Muscle of arm (tissue), 1 donor: ENCODE measurements at regions not wholly inside any gene's neighbourhood (a gene's known extent, or its start where the extent isn't known, plus 50 kb on each side); places are given as distances from the start of the nearest gene placed in this dataset.

Experiments
- DNase-seq: peaks from one replicate; pipeline ENCODE4 v3.0.0-alpha.2; 2013

DNA sequence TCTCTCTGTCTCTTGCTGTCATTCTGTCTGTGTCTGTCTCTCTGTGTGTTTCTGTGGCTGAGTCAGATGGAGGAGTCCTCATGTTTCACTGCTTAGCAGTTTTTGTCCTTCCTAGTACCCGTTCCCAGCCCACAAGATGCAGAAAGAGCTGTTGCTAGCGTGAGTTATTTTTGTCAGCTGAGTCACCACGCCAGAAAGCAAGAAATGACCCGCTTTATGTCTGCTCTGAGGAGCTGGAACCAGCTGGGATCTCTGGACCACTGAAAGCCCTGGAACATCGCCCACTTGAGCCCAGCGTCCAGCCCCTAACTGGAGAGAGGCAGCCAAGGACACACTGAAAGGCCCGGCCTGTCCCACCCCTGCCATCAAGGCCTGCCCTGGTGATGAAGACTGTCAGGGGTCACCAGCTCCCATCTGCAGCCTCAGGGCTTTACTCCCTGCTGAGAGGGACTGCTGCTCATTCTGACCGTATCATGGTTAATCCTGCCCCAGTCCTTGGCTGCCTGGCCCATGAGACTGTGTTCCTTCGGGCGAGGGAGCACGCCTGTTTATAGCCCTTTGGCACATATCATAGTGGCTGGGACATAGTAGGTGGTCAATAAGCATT, 101.7 kb upstream of the TPM1 start:
- peak; percentile 80 for DNase-seq

DNA sequence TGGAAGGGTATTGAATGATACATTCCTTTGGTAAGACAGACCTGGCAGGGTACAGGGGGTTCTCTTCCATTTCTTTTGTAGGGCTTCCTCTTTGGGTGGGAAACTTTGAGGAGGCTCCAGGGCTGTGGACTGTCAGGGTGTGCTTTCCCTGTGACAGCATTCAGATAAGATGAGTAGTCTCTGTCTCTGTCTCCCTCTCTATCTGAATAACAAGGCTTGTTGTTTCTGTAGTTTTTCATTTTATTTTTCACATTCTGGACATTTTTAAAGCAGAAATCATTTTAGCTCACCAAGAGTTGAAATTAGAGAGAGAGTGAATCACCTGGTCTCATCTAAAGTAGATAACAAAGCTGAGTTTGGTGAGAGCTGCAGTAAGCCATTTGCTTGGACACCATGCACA, 100.8 kb upstream of the TPM1 start:
- DNase-seq: no peak

DNA sequence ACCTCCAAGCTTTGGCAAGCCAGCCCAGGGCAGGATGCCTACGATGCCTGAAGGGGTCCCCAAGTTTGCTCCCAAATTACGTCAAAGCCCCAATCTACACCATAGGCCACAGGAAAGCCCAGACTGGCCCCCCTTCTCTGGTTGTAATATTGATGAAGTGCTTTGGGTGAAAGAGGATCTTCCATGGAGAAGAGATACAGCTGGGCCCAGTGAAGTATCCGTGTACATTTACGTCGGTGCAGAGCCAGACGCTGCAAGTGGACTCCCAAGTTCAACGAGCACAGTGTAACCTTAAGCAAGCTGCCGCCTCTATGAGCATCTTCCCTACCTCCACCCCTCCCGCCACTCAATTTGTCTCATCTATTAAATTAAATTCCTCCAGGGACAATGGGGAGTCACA, 100.1 kb upstream of the TPM1 start:
- no peak for DNase-seq

DNA sequence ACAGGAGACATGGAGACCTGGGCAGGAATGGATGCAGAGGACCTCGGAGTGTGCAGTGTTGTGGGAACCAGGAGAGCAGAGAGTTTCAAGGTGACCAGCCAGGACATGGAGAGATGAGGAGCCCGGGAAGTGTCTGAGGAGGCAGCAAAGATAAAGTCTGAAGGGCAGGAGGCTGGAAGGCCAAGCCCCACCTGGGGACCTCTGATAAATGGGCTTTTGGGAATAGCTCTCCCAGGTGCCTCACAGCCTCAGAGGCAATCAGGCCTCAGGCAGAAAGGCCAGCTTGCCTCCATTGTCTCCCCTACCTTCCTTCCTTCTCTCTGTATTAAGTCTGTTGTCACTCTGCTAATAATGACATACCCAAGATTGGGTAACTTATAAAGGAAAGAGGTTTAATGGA, 97.5 kb upstream of the TPM1 start:
- no peak for DNase-seq

DNA sequence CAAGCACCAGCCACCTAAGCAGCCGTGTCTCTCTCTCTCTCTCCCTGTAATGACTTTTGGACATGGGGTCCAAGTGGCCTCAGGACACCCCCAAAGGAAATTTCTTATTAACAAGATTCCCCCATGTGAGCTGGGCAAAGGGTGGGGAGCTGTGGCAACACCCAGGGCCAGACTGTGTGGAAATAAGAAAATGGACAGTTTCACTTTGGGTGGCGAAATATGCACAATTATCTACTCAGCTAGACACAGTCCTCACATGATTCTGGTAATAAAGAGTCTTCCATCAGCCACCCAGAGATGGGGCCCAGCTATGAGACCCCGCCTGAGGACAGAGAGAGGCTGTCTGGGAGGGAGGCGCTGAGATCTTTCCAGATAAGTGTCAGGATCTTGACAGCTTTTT, 96.8 kb upstream of the TPM1 start:
- DNase-seq: no peak

DNA sequence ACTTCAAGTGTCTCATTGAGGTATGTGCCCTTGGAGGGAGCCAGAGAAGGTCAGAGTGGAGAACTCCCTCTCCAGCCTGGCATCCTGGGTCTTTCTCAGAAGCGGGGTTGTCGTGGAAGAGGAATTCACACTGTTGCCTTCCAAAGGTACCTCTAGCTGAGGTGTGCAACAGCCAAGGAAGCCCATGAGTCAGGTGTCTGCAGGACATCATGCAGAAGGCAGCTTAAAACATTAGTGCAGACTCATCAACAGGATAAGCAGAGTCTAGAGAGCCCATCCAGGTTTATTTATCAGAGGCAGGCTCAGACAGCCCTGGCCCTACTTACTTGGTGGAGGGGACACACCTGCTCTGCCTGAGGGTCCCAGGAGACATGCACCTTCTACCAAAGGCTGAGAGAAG, 95.6 kb upstream of the TPM1 start:
- no peak for DNase-seq

DNA sequence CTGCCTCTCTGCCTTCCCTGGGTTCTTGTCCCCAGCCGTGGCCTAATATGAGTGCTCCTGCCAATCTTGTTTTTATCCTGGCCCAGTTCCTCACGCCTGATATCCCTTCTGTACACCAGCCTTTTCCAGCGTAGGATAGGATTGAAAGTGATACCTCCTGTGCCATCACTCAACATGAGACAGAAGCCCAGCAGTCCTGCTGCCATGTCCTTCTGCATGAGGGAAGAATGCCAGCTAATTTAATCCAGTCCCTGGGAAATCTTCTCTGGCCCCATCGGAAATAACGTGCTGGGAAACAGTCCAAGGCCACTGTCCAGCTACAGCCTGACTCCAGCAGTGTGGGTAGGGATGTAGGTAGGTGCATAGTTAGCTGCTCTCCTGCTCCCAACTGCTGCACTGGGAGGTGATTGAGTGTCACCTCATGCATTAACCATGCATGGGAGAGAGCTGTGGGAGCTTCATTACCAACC, 92.0 kb upstream of the TPM1 start:
- DNase-seq: no peak

DNA sequence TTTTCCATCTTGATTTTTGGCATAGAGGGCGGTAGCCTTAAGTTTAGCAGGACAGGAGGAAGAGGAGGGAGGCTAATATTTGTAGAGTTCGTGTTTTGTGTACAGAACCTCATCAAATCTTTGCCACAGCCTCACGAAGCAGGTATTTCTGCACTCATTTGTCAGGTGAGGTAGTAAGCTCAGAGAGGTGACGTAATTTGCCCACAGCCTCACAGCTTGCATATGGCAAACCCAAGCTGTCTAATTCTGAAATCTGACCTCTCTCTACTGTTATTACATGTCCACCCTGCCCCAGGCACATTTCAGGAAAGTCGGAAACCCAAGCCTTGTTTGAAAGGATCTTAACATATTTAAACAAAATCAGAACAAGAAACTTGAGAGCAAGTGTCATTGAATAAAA, 91.1 kb upstream of the TPM1 start:
- no peak for DNase-seq

DNA sequence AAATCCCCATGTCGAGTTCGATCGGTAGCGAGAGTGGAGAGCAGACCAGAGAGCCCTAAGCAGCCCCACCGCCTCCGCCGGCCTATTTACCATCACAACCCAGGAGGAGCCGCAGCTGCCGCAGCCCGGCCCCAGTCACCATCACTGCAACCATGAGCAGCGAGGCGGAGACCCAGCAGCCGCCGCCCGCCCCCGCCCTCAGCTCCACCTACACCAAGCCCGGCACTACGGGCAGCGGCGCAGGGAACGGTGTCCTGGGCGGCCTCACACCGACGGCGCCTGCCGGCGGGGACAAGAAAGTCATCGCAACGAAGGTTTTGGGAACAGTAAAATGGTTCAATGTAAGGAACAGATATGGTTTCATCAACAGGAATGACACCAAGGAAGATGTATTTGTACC, 89.5 kb upstream of the TPM1 start:
- DNase-seq: no peak

DNA sequence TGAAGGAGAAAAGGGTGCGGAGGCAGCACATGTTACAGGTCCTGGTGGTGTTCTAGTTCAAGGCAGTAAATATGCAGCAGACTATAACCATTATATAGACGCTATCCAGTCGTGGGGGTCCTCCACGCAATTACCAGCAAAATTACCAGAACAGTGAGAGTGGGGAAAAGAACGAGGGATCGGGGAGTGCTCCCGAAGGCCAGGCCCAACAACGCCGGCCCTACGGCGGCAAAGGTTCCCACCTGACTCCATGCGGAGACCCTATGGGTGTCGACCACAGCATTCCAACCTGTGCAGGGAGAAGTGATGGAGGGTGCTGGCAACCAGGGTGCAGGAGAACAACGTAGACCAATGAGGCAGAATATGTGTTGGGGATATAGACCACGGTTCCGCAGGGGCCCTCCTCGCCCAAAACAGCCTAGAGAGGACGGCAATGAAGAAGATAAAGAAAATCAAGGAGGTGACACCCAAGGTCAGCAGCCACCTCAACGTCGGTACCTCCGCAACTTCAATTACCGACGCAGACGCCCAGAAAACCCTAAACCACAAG, 89.0 kb upstream of the TPM1 start:
- DNase-seq: no peak

DNA sequence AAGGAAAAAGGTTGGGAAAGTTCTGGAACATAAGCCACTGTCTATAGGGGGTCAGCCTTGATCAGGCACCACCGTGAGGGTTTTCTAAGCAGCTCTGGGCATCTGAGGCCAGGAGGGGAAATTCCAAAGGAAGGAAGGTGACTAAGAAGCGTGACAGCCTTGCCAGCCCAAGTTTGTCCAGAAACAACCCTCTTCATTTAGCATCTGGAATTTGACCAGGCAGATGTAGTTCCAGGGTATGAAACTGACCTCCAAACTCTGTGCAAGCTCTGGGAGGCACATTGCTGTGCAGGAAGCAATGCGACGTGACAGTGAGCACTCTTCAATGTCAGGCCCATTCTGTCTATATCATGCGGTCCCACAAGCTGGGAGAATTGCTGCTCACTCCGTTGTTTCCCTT, 85.4 kb upstream of the TPM1 start:
- DNase-seq: no peak

DNA sequence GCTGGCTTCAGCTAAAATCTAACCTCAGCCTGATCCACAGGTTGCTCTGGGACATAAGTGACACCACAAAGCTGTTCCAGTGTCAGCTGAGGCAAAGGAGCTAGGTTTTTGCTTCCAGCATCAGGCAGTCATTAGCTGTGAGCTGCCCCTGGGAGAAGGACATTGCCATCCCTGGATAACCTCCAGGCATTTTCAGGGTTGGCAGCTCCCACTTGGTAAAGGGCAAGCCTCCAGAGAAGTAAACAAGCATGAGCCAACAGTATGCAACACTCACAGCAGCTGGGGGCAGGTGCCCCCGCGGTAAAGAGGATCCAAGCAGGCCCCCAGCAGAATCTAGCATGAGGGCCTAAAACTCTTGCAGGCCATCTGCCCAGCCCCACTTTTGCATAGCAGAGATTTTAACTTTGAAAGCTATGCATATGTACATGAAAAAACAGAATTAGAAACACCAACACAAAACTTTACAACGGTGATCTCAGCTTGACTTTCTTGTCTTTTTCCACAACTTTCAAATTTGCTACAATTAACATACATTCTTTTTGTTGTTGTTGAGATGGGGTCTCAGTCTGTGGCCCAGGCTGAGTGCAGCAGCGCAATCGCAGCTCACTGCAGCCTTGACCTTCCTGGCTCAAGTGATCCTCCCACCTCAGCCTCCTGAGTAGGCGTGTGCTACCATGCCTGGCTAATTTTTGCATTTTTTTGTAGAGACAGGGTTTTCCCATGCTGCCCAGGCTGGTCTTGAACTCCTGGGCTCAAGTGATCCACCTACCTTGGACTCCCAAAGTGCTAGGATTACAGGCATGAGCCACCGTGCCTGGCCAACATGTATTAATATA, 83.8 kb upstream of the TPM1 start:
- DNase-seq: peak; percentile 29

DNA sequence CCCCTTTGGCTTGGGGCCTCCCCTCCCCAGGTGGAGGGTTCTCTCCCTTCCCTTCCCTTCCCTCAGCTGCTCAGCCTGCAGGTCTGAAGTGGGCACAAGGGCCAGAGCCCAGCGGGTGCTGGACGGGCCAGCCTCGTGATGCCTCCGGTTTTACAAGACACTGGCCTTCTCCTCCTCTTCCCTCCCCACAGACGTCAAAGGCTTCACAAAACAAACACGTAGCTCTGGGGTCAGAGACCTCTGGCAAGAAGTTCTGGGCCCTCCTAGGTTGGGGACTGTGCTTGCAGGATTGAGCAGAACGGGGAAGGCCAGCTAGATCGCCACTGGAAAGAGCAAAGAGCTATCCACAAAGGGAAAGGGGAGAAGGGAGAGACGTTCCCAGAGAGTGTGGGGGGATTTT, 81.4 kb upstream of the TPM1 start:
- DNase-seq: no peak

DNA sequence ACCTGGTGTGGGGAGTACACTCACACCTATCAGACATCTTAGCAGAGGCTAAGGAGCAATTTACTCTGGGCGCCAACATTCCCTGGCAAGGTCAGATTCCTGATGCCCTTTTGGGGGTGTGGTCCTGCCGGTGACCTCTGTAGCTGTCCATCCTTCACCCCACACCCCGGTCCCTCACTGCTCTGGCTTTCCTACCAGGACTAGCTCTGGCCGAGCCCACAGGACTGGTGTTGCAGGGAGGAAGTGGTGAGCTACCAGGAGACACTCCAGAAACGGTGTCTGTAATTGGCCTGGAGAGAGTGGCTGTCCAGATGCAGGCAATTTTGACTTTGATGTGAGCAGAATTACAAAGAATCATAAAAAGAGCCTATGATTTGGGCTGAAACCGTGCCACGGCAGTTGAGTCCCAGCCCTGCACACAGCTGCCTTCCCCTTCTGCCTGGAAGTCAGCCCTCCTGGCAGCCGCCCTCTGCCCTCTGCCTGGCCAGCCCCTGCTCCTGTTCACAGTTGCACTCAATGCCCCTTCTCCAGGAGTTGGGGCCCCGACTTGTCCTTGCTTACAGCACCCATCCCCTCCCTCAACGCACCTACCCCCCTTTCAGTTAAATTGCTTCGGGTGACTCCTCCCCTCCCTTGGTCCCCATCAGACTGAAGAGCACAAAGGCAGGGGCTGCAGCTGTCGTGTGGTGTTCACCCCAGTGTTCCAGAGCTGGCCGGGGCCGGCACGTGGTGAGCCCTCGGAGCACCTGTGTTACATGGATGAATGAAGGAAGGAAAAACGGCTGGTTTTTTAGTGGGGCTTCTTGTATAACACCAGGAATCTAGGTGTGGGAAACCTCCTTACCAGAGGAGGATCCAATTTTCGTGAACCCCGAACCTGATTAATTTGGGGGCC, 80.2 kb upstream of the TPM1 start:
- peak; percentile 11 for DNase-seq

DNA sequence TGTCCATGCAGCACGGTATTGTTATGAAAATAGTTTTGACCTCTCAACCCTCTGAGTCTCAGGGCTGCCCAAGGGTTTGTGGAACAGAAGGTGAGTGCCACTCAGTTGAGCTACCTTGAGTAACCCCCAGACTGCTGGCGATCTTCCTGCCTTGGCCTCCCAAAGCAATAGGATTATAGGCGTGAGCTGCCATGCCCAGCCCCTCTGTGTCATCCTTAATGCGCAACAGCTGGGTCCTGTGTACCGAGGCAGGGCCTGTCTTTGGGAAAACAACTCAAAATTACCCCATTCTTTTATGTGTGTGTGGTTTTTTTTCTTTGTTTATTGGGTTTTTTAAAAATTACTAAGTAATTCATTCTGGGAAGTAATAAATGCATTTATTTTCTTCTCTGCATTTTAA, 78.3 kb upstream of the TPM1 start:
- DNase-seq: peak; percentile 16

DNA sequence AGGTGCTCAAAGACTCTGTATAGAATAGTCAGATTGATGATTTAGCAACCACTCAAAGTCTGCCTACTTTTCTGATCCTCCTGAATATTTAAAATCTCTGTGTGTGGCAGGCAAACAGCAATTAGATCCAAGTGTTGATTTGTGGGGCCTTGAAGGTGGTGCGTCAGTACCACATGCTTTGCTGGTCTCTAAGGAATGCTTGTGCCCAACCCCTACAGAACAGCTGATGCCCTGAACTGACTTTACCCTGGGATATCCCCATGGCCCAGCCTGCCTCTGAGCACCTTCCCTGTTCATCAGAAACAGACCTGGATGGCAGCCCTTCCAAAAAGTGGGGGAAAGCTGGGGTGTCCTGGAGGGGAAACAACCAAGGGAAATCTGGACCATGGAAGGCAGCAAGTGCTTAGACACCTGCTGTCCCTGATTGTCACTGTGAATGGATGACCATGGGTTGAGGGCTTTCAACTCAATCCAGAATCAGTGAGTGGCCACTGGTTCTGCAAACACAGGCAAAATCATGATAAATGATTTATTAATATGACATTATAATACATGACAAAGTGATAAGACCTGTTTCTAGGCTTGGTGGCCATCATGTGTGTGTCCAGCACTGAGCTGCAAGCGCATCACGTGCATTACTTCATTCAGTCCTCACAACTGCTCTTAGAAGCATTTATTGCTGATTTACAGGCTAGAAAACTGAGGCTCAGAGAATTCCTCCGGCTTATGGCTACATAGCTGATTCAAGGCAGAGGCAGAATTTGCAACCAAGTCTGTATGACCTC, 76.1 kb upstream of the TPM1 start:
- DNase-seq: no peak

DNA sequence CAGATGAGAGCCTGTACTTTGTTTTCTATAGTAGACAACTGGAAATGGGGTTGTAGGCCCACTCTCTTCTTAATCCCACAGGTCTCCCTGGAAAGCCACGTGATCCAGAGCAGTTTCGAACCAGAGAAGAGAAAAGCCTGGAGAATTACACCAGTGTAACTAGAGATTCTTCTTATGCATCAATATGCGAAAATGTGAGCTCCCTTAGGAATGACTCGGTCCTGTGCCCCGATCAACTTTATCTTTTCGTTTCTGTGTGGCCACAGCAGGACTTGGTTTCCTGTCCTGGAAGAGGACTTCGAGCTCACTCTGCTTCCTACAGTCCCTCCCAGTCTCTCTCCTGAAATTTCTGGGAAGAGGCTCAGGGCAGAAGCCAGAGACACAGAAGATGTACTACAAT, 73.8 kb upstream of the TPM1 start:
- no peak for DNase-seq

DNA sequence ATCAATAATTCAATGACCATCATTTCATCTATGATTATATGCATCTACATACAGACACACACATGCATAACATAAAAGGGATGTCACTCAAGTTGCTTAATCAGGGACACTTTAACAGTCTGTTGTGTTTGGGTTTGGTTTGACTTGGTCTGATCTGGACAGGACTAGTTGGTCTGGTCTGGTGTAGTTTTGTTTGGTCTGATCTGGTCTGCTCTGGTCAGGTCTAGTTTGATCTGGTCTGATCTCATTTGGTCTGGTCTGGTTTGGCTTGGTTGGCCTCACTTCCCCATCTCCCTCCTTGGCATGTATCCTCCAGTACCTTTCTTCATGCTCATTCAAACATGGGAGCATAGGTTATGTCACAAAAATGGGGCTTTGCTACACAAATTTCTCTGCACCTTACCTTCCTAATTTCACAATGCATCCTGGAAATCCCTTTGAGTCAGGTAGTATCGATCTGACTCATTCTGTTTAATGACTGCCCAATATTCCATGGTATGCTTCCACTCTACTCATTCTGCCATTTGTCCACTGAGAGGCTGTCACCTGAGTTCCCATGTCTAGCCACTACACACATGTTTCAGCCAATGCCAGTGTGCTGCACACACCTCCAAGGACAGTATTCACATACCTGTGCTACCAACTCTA, 73.0 kb upstream of the TPM1 start:
- DNase-seq: no peak

DNA sequence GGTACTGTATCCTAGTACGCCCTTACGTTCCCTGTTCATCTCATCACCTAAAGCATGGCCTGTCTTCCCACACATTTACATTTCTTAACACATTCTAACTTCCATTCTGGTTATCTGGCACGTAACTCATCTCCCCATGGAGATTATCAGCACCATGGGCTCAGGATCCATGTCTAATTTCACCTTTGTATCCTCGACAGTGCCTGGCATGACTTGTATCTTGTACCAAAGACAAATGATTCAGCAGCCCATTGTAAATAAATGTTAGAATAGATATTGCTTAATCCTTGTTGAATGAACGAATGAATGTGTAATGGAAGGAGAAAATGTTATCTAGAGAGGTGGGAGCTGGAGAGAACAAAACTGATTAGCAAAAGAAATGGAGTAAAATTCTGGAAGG, 69.7 kb upstream of the TPM1 start:
- no peak for DNase-seq

DNA sequence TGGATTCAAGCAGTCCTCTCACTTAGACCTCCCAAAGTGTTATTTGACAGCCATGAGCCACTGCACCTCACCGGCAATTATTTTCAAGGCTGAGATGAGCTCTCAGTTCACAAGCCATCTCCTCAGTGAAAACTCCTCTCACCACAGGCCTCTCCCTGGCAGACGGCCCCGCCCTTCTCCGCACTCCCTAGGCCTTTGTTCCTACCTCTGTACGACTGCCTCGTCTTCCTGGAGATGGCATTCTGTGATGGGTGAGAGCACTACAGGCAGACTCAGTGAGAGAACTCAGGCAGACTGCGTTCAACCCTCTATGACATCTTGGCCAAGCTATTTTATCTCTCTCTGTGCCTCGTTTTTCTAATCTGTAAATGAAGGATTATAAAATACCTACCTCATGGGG, 67.0 kb upstream of the TPM1 start:
- DNase-seq: no peak

DNA sequence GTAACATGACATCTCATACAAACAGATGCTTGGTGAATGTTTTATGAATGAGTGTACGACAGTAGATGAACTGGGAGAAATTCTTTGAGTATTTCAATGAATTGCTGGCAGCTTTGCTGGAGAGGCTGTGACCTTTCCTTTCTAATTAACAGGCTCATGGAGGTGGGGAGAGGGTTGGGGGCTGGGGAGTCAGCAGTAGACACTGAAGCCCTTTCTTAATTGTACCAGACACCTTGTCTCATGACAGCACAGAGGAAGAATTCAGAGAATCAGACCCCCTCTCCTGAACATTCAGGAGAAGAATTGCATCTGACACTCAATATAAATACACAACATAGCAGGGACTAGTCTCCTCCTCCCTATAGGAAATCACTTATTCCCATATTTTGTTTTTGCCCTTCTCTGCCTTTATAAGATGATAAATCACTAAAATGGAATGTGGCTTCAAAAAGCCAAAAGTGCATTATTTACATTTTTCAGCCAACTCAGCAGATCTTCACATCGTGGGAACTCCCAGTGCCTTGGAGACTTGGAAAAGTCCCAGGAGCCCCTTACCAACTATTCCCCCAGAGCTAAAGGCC, 66.2 kb upstream of the TPM1 start:
- DNase-seq: no peak
